ENCODE measurements at regions not wholly inside any gene's neighbourhood (a gene's known extent, or its start where the extent isn't known, plus 50 kb on each side); places are given as distances from the start of the nearest gene placed in this dataset.

DNA sequence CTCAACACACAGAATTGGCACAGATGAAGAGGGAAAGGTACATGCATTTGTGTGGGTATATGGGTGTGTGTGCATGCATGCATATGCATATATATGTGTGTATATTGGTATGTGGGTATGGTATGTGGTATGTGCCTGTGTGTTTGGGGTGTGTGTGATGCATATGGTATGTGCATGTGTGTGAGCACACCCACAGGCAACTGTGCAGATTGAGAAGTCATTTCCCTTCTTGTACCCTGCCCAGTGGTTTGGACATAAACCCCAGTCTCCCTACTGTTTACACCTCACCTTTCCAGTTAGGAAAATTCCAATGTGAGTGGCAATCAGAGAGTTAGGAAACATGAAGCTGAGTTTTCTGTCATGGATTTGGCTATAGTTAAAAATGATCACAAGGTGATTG is 178.0 kb downstream of the NXNL2 start:
- CTCF ChIA-PET = no interaction called here
- no peaks in the 10 kb centered on the region for H3K36me3 Mint-ChIP-seq (ENCODE audit: insufficient read depth, unreplicated experiment)
- no peak overlapping the region for H3K27ac Mint-ChIP-seq (ENCODE audit: unreplicated experiment)
- Histone ChIP-seq H3K27me3 (replicated peaks; ENCODE audit: control insufficient read depth, insufficient read depth, low read length) (no peaks in the 10 kb centered on the region), H3K9me3 (no peaks in the 10 kb centered on the region), H3K36me3 (ENCODE audit: control insufficient read depth, insufficient read depth, low read length) (no peaks in the 10 kb centered on the region), H3K4me3 (ENCODE audit: low read depth, low read length) (no peak overlapping the region), H3K4me1 (no peaks in the 10 kb centered on the region)
- POLR2A ChIA-PET = no interaction called here
- peaks cover 11% of the 10 kb centered on the region for H3K4me1 Mint-ChIP-seq (ENCODE audit: low read depth, unreplicated experiment)
- TF ChIP-seq, protein P1, sequence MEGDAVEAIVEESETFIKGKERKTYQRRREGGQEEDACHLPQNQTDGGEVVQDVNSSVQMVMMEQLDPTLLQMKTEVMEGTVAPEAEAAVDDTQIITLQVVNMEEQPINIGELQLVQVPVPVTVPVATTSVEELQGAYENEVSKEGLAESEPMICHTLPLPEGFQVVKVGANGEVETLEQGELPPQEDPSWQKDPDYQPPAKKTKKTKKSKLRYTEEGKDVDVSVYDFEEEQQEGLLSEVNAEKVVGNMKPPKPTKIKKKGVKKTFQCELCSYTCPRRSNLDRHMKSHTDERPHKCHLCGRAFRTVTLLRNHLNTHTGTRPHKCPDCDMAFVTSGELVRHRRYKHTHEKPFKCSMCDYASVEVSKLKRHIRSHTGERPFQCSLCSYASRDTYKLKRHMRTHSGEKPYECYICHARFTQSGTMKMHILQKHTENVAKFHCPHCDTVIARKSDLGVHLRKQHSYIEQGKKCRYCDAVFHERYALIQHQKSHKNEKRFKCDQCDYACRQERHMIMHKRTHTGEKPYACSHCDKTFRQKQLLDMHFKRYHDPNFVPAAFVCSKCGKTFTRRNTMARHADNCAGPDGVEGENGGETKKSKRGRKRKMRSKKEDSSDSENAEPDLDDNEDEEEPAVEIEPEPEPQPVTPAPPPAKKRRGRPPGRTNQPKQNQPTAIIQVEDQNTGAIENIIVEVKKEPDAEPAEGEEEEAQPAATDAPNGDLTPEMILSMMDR (IDR thresholded peaks at IDR 0.05; ENCODE audit: insufficient read depth in 1 of 2, low read depth in 1 of 2, low read length in 1 of 2, severe bottlenecking in 1 of 2, unreplicated experiment in 1 of 2) = no peak
- intact Hi-C loops (cut with micrococcal nuclease; ENCODE audit: unreplicated experiment) = no loop called here
- H3K4me3 Mint-ChIP-seq (ENCODE audit: unreplicated experiment) = no peak overlapping the region
- no peaks in the 10 kb centered on the region for H3K27me3 Mint-ChIP-seq (ENCODE audit: insufficient read depth, unreplicated experiment)
- H3K9me3 Mint-ChIP-seq (ENCODE audit: unreplicated experiment) = no peaks in the 10 kb centered on the region
- DNase-seq = no peak
- BruUV-seq (replicated peaks) = no TSS peak

GRCh38 chr9:88716596-88717290 is 181.8 kb downstream of the NXNL2 start:
- H3K36me3 Mint-ChIP-seq (ENCODE audit: insufficient read depth, unreplicated experiment) = no peaks in the 10 kb centered on the region
- no peaks in the 10 kb centered on the region for H3K9me3 Mint-ChIP-seq (ENCODE audit: unreplicated experiment)
- no peaks in the 10 kb centered on the region for H3K27me3 Mint-ChIP-seq (ENCODE audit: insufficient read depth, unreplicated experiment)
- Histone ChIP-seq H3K27me3 (replicated peaks; ENCODE audit: control insufficient read depth, insufficient read depth, low read length) (no peaks in the 10 kb centered on the region), H3K4me3 (ENCODE audit: low read depth, low read length) (no peak overlapping the region), H3K36me3 (ENCODE audit: control insufficient read depth, insufficient read depth, low read length) (no peaks in the 10 kb centered on the region), H3K4me1 (no peaks in the 10 kb centered on the region), H3K9me3 (no peaks in the 10 kb centered on the region)
- TF ChIP-seq, protein P1 (IDR thresholded peaks at IDR 0.05; ENCODE audit: insufficient read depth in 1 of 2, low read depth in 1 of 2, low read length in 1 of 2, severe bottlenecking in 1 of 2, unreplicated experiment in 1 of 2) = no peak
- H3K27ac Mint-ChIP-seq (ENCODE audit: unreplicated experiment) = no peak overlapping the region
- POLR2A ChIA-PET = no interaction called here
- H3K4me1 Mint-ChIP-seq (ENCODE audit: low read depth, unreplicated experiment) = peaks cover 11% of the 10 kb centered on the region
- intact Hi-C loops (cut with micrococcal nuclease; ENCODE audit: unreplicated experiment) = no loop called here
- CTCF ChIA-PET = no interaction called here
- no peak for DNase-seq
- no peak overlapping the region for H3K4me3 Mint-ChIP-seq (ENCODE audit: unreplicated experiment)
- BruUV-seq (replicated peaks) = no TSS peak

GRCh38 chr9:88721025-88721424 is 186.0 kb downstream of the NXNL2 start:
- Mint-ChIP-seq H3K36me3 (ENCODE audit: insufficient read depth, unreplicated experiment) (no peaks in the 10 kb centered on the region), H3K4me3 (ENCODE audit: unreplicated experiment) (no peak overlapping the region), H3K27ac (ENCODE audit: unreplicated experiment) (no peak overlapping the region), H3K9me3 (ENCODE audit: unreplicated experiment) (no peaks in the 10 kb centered on the region), H3K4me1 (ENCODE audit: low read depth, unreplicated experiment) (no peaks in the 10 kb centered on the region), H3K27me3 (ENCODE audit: insufficient read depth, unreplicated experiment) (peaks cover 3% of the 10 kb centered on the region)
- intact Hi-C loops (cut with micrococcal nuclease; ENCODE audit: unreplicated experiment) = no loop called here
- no peaks in the 10 kb centered on the region for H3K36me3 ChIP-seq (ENCODE audit: control insufficient read depth, insufficient read depth, low read length)
- no peak for DNase-seq
- POLR2A ChIA-PET = no interaction called here
- H3K27me3 ChIP-seq (replicated peaks; ENCODE audit: control insufficient read depth, insufficient read depth, low read length) = no peaks in the 10 kb centered on the region
- BruUV-seq (replicated peaks) = no TSS peak
- H3K4me1 ChIP-seq = no peaks in the 10 kb centered on the region
- H3K9me3 ChIP-seq = no peaks in the 10 kb centered on the region
- CTCF ChIA-PET = no interaction called here
- H3K4me3 ChIP-seq (ENCODE audit: low read depth, low read length) = no peak overlapping the region
- TF ChIP-seq, protein P1 (IDR thresholded peaks at IDR 0.05; ENCODE audit: insufficient read depth in 1 of 2, low read depth in 1 of 2, low read length in 1 of 2, severe bottlenecking in 1 of 2, unreplicated experiment in 1 of 2) = no peak

All from Caco-2 (cell line).